H1 (cell line): ENCODE measurements at regions not wholly inside any gene's neighbourhood (a gene's known extent, or its start where the extent isn't known, plus 50 kb on each side); places are given as distances from the start of the nearest gene placed in this dataset.

Source experiments
- CTCF ChIA-PET: fragments of 300-600 bp; sonication (Branson Sonifier 250); formaldehyde crosslinking; loops from one replicate; lab custom pipeline; 2021; ENCODE audit not compliant: partially characterized antibody; lab: Charles Lee
- POLR2A ChIA-PET: fragments of 300-600 bp; sonication (Branson Sonifier 250); formaldehyde crosslinking; loops from one replicate; lab custom pipeline; 2021; ENCODE audit warnings: inconsistent platforms; ENCODE audit not compliant: partially characterized antibody; lab: Charles Lee
- DNase-seq, 2 experiments: peaks; one replicate each; pipeline versions ENCODE4 v3.0.0 to v3.0.0-alpha.2; 2010 to 2022; ENCODE audit warnings: low spot score in 2 of 2, low read depth in 1 of 2, mixed read lengths in 1 of 2
- FAIRE-seq: peaks from 2 replicates; lab custom pipeline; 2011; peaks lifted over from hg19 to GRCh38; lab: Jason Lieb, UNC
- H2AFZ ChIP-seq: 2 replicates; pipeline ENCODE4 v1.8.1; 2012; ENCODE audit warnings: low read length, inconsistent platforms
- H2AK5ac ChIP-seq: 2 replicates; pipeline ENCODE4 v1.6.1; 2013; ENCODE audit warnings: low read depth, low read length
- H2BK120ac ChIP-seq: replicated peaks from 2 replicates; pipeline ENCODE3; 2013; ENCODE audit warnings: low read depth, low read length, inconsistent platforms
- H2BK12ac ChIP-seq: 2 replicates; pipeline ENCODE4 v1.6.1; 2013; ENCODE audit warnings: low read depth, low read length
- H2BK15ac ChIP-seq: 2 replicates; pipeline ENCODE4 v1.6.1; 2013; ENCODE audit warnings: low read length
- H2BK20ac ChIP-seq: 2 replicates; pipeline ENCODE4 v1.6.1; 2013; ENCODE audit warnings: low read length
- H2BK5ac ChIP-seq: 2 replicates; pipeline ENCODE4 v1.6.1; 2013; ENCODE audit warnings: low read depth, low read length
- H3K14ac ChIP-seq: 2 replicates; pipeline ENCODE4 v1.6.1; 2013; ENCODE audit warnings: inconsistent platforms; ENCODE audit not compliant: insufficient read length
- H3K18ac ChIP-seq: 2 replicates; pipeline ENCODE4 v1.6.1; 2013; ENCODE audit warnings: low read length; ENCODE audit errors: extremely low read depth
- H3K23ac ChIP-seq: 2 replicates; pipeline ENCODE4 v1.6.1; 2013; ENCODE audit warnings: inconsistent platforms; ENCODE audit not compliant: insufficient read length
- H3K23me2 ChIP-seq: 2 replicates; pipeline ENCODE4 v1.6.1; 2013; ENCODE audit warnings: low read depth, low read length
- H3K27ac ChIP-seq: 2 replicates; pipeline ENCODE4 v1.6.1; 2011; ENCODE audit warnings: low read depth, low read length, inconsistent platforms
- H3K27me3 ChIP-seq, 4 experiments: replicated peaks in 1 of 4; 1 replicate in 1 of 4; 2 replicates in 3 of 4; pipeline versions ENCODE4 v1.6.1 to v1.8.1; 2011 to 2013; ENCODE audit warnings: low read length in 3 of 4, mild to moderate bottlenecking in 3 of 4, inconsistent platforms in 2 of 4, mixed read lengths in 2 of 4, moderate library complexity in 1 of 4; ENCODE audit not compliant: control insufficient read depth in 3 of 4, insufficient read depth in 3 of 4; ENCODE audit errors: extremely low read depth in 1 of 4
- H3K36me3 ChIP-seq, 4 experiments: 2 replicates each; pipeline versions ENCODE4 v1.6.1 to v1.8.1; 2011 to 2013; ENCODE audit warnings: mild to moderate bottlenecking in 4 of 4, low read length in 3 of 4, moderate library complexity in 2 of 4, control low read depth in 1 of 4, inconsistent platforms in 1 of 4; ENCODE audit not compliant: insufficient read depth in 4 of 4, control insufficient read depth in 2 of 4
- H3K4ac ChIP-seq: replicated peaks from 2 replicates; pipeline ENCODE3; 2013; ENCODE audit warnings: low read length, low read depth, mixed read lengths, inconsistent platforms; ENCODE audit not compliant: insufficient read length
- H3K4me1 ChIP-seq, 4 experiments: replicated peaks in 1 of 4; 1 replicate in 1 of 4; 2 replicates in 3 of 4; pipeline versions ENCODE4 v1.6.1 to v1.8.1; 2011 to 2013; ENCODE audit warnings: low read length in 3 of 4, inconsistent platforms in 2 of 4, mixed read lengths in 1 of 4; ENCODE audit not compliant: insufficient read depth in 4 of 4, control insufficient read depth in 3 of 4
- H3K4me2 ChIP-seq, 2 experiments: 2 replicates each; pipeline versions ENCODE4 v1.6.1 to v1.8.1; 2011 to 2013; ENCODE audit warnings: low read depth in 2 of 2, low read length in 2 of 2, control low read depth in 1 of 2, inconsistent platforms in 1 of 2, mild to moderate bottlenecking in 1 of 2; ENCODE audit not compliant: insufficient read depth in 1 of 2
- H3K4me3 ChIP-seq, 4 experiments: fragments of 200-600, 300-600 bp in 1 of 4; sonication (generic), shearing (Covaris generic), sonication (Bioruptor Twin) in 1 of 4; 2 replicates each; pipeline versions ENCODE4 v1.5.1 to v1.8.1; 2011 to 2016; ENCODE audit warnings: low read length in 4 of 4, low read depth in 3 of 4, control low read depth in 2 of 4, inconsistent platforms in 2 of 4, mild to moderate bottlenecking in 2 of 4, mixed read lengths in 1 of 4, moderate library complexity in 1 of 4; ENCODE audit not compliant: insufficient read depth in 2 of 4; ENCODE audit errors: extremely low read depth in 1 of 4
- H3K56ac ChIP-seq: replicated peaks from 2 replicates; pipeline ENCODE3; 2013; ENCODE audit warnings: low read depth, mild to moderate bottlenecking, mixed read lengths, low read length, inconsistent platforms; ENCODE audit not compliant: insufficient read length
- H3K79me1 ChIP-seq: 2 replicates; pipeline ENCODE4 v1.6.1; 2013; ENCODE audit warnings: low read depth, low read length, control low read depth
- H3K79me2 ChIP-seq, 2 experiments: 2 replicates each; pipeline versions ENCODE4 v1.6.1 to v1.8.1; 2012 to 2013; ENCODE audit warnings: low read length in 2 of 2, mild to moderate bottlenecking in 2 of 2, inconsistent platforms in 1 of 2; ENCODE audit not compliant: insufficient read depth in 2 of 2, control insufficient read depth in 1 of 2
- H3K9ac ChIP-seq, 4 experiments: replicated peaks in 1 of 4; 1 replicate in 1 of 4; 2 replicates in 3 of 4; pipeline versions ENCODE4 v1.6.1 to v1.8.1; 2011 to 2013; ENCODE audit warnings: low read depth in 3 of 4, low read length in 3 of 4, control low read depth in 2 of 4, mild to moderate bottlenecking in 2 of 4, moderate library complexity in 2 of 4, inconsistent platforms in 1 of 4; ENCODE audit errors: extremely low read depth in 1 of 4
- H3K9me3 ChIP-seq, 2 experiments: 2 replicates each; pipeline versions ENCODE4 v1.6.1 to v1.8.1; 2012 to 2013; ENCODE audit warnings: mild to moderate bottlenecking in 2 of 2, moderate library complexity in 2 of 2, control low read depth in 1 of 2, inconsistent platforms in 1 of 2, low read depth in 1 of 2, low read length in 1 of 2, mixed read lengths in 1 of 2; ENCODE audit not compliant: insufficient read depth in 2 of 2
- H4K20me1 ChIP-seq, 2 experiments: replicated peaks in 1 of 2; 2 replicates each; pipeline versions ENCODE3 to v1.8.1; 2011 to 2013; ENCODE audit warnings: inconsistent platforms in 2 of 2, low read length in 2 of 2, mild to moderate bottlenecking in 1 of 2; ENCODE audit not compliant: insufficient read depth in 2 of 2, control insufficient read depth in 1 of 2
- H4K5ac ChIP-seq: 2 replicates; pipeline ENCODE4 v1.6.1; 2013; ENCODE audit warnings: low read length, low read depth, mixed read lengths, inconsistent platforms; ENCODE audit not compliant: insufficient read length
- H4K8ac ChIP-seq: 2 replicates; pipeline ENCODE4 v1.8.0; 2013; ENCODE audit warnings: mild to moderate bottlenecking, moderate library complexity, low read length, inconsistent platforms; ENCODE audit not compliant: insufficient read depth; ENCODE audit errors: extremely low read depth
- H4K91ac ChIP-seq: replicated peaks from 2 replicates; pipeline ENCODE3; 2013; ENCODE audit warnings: low read length, mixed read lengths, inconsistent platforms; ENCODE audit not compliant: insufficient read length
- EZH2 ChIP-seq: fragments of 200-600 bp; sonication (generic); IDR thresholded peaks from 2 replicates; pipeline ENCODE4 v1.7.1; 2012; ENCODE audit warnings: low read depth, mild to moderate bottlenecking, moderate library complexity, low read length, inconsistent platforms; ENCODE audit not compliant: severe bottlenecking
- FOSL1 ChIP-seq: IDR thresholded peaks from 2 replicates; pipeline ENCODE4 v1.6.1; 2011; ENCODE audit warnings: mild to moderate bottlenecking, low read depth, low read length, moderate library complexity; ENCODE audit not compliant: insufficient read depth
- GABPA ChIP-seq: IDR thresholded peaks from 2 replicates; pipeline ENCODE4 v1.6.1; 2011; ENCODE audit warnings: mild to moderate bottlenecking, low read length, moderate library complexity, borderline replicate concordance; ENCODE audit not compliant: insufficient read depth
- MAX ChIP-seq: IDR thresholded peaks from 2 replicates; pipeline ENCODE4 v1.6.1; 2012; ENCODE audit warnings: inconsistent platforms
- RXRA ChIP-seq: IDR thresholded peaks from 2 replicates; pipeline ENCODE4 v1.6.1; 2011; ENCODE audit warnings: low read depth, mild to moderate bottlenecking, low read length, moderate library complexity; ENCODE audit not compliant: insufficient read depth
- SIRT6 ChIP-seq: IDR thresholded peaks from one replicate; pipeline ENCODE4 v1.7.1; 2012; ENCODE audit warnings: low read length, inconsistent platforms
- SP1 ChIP-seq: IDR thresholded peaks from 2 replicates; pipeline ENCODE4 v1.6.1; 2011; ENCODE audit warnings: low read depth, low read length
- SP2 ChIP-seq: IDR thresholded peaks from 2 replicates; pipeline ENCODE4 v1.6.1; 2012; ENCODE audit warnings: mild to moderate bottlenecking, low read length, inconsistent platforms
- TCF12 ChIP-seq: IDR thresholded peaks from 2 replicates; pipeline ENCODE4 v1.6.1; 2011; ENCODE audit warnings: low read depth, mild to moderate bottlenecking, low read length
- USF2 ChIP-seq: IDR thresholded peaks from 2 replicates; pipeline ENCODE4 v1.6.1; 2011; ENCODE audit warnings: low read length, improper control_type of control experiment
- ZNF274 ChIP-seq: IDR thresholded peaks from 2 replicates; pipeline ENCODE4 v1.7.0; 2012; ENCODE audit warnings: low read length, borderline replicate concordance; ENCODE audit errors: extremely low read depth

GRCh38 chr3:176723758-176724393 lies 473.4 kb downstream of the TBL1XR1 start:
- POLR2A ChIA-PET, result no interaction called here
- no peak overlapping the region for H2BK120ac ChIP-seq
- H2AFZ ChIP-seq, result no peak overlapping the region
- FAIRE-seq, result no peak
- H2BK5ac ChIP-seq, result no peak overlapping the region
- no peak overlapping the region for H3K56ac ChIP-seq
- H3K14ac ChIP-seq, result no peak overlapping the region
- H3K23me2 ChIP-seq, result no peaks in the 10 kb centered on the region
- CTCF ChIA-PET, result no interaction called here
- no peaks in the 10 kb centered on the region for H3K27me3 ChIP-seq
- no peak overlapping the region for H2BK20ac ChIP-seq
- peaks cover 0 to 1% of the 10 kb centered on the region in 2 experiments for H4K20me1 ChIP-seq
- no peak overlapping the region for H2BK15ac ChIP-seq
- no peak overlapping the region for H3K4me3 ChIP-seq
- H2AK5ac ChIP-seq, result no peak overlapping the region
- no peak overlapping the region for H3K18ac ChIP-seq
- no peak overlapping the region for H4K8ac ChIP-seq
- no peak overlapping the region for H3K4me2 ChIP-seq
- H3K9me3 ChIP-seq, result no peaks in the 10 kb centered on the region
- H3K9ac ChIP-seq, result no peak overlapping the region
- no peak overlapping the region for H3K4ac ChIP-seq
- H2BK12ac ChIP-seq, result no peak overlapping the region
- H4K5ac ChIP-seq, result no peak overlapping the region
- H4K91ac ChIP-seq, result no peak overlapping the region
- no peaks in the 10 kb centered on the region for H3K79me1 ChIP-seq
- H3K79me2 ChIP-seq, result no peaks in the 10 kb centered on the region
- DNase-seq, result no peak
- no peaks in the 10 kb centered on the region for H3K36me3 ChIP-seq
- H3K23ac ChIP-seq, result no peak overlapping the region
- no peak overlapping the region for H3K27ac ChIP-seq
- H3K4me1 ChIP-seq, result no peaks in the 10 kb centered on the region
- no peak for TF ChIP-seq RXRA
- TF ChIP-seq ZNF274, result no peak
- no peak for TF ChIP-seq GABPA
- no peak for TF ChIP-seq FOSL1
- TF ChIP-seq SP2, result no peak
- no peak for TF ChIP-seq SP1
- TF ChIP-seq TCF12, result no peak
- no peak for TF ChIP-seq SIRT6
- no peak for TF ChIP-seq USF2
- TF ChIP-seq MAX, result no peak
- no peak for TF ChIP-seq EZH2
